Liver (tissue), 8 donors: ENCODE measurements at regions not wholly inside any gene's neighbourhood (a gene's known extent, or its start where the extent isn't known, plus 50 kb on each side); places are given as distances from the start of the nearest gene placed in this dataset.

ENCODE experiments used
- DNase-seq: peaks from one replicate; pipeline ENCODE4 v3.0.0-alpha.2; 2017; ENCODE audit warnings: low spot score
- H3K27ac ChIP-seq, 2 donors: one replicate each; pipeline ENCODE4 v1.7.0; 2013; ENCODE audit warnings: inconsistent platforms in 2 of 2, low read length in 2 of 2, control low read depth in 1 of 2, low read depth in 1 of 2, mild to moderate bottlenecking in 1 of 2
- H3K27me3 ChIP-seq, 4 donors: one replicate each; pipeline versions ENCODE4 v1.6.1 to v1.7.0; 2013; ENCODE audit warnings: low read length in 3 of 4, inconsistent platforms in 1 of 4, mild to moderate bottlenecking in 1 of 4, moderate library complexity in 1 of 4; ENCODE audit not compliant: control insufficient read depth in 4 of 4, insufficient read depth in 4 of 4
- H3K36me3 ChIP-seq, 4 donors: one replicate each; pipeline versions ENCODE4 v1.6.1 to v1.7.0; 2013; ENCODE audit warnings: low read length in 3 of 4, mild to moderate bottlenecking in 3 of 4, low read depth in 1 of 4, moderate library complexity in 1 of 4; ENCODE audit not compliant: control insufficient read depth in 4 of 4, insufficient read depth in 3 of 4
- H3K4me1 ChIP-seq, 4 donors: one replicate each; pipeline versions ENCODE4 v1.6.1 to v1.7.0; 2013; ENCODE audit warnings: low read length in 3 of 4, mild to moderate bottlenecking in 3 of 4, moderate library complexity in 1 of 4; ENCODE audit not compliant: control insufficient read depth in 4 of 4, insufficient read depth in 4 of 4
- H3K4me3 ChIP-seq, 3 donors: one replicate each; pipeline versions ENCODE4 v1.6.1 to v1.7.0; 2013; ENCODE audit warnings: low read length in 3 of 3, control low read depth in 1 of 3, low read depth in 1 of 3, mild to moderate bottlenecking in 1 of 3
- H3K9ac ChIP-seq, 2 donors: one replicate each; pipeline ENCODE4 v1.7.0; 2013; ENCODE audit warnings: low read length in 2 of 2, mild to moderate bottlenecking in 2 of 2, moderate library complexity in 2 of 2, control low read depth in 1 of 2, low read depth in 1 of 2
- H3K9me3 ChIP-seq, 4 donors: one replicate each; pipeline versions ENCODE4 v1.6.1 to v1.7.0; 2013; ENCODE audit warnings: low read length in 3 of 4; ENCODE audit not compliant: control insufficient read depth in 4 of 4
- EGR1 ChIP-seq, 2 donors: IDR thresholded peaks; 2 replicates each; pipeline ENCODE4 v1.6.1; 2016 to 2018; ENCODE audit warnings: antibody characterized with exemption in 2 of 2, low read depth in 2 of 2
- FOXA1 ChIP-seq: IDR thresholded peaks from 2 replicates; pipeline ENCODE4 v1.6.1; 2016; ENCODE audit warnings: antibody characterized with exemption
- FOXA2 ChIP-seq: IDR thresholded peaks from 2 replicates; pipeline ENCODE4 v1.6.1; 2016; ENCODE audit warnings: antibody characterized with exemption
- GABPA ChIP-seq, 2 donors: IDR thresholded peaks in 1 of 2; conservative IDR thresholded peaks in 1 of 2; 2 replicates each; pipeline ENCODE4 v1.6.1; 2016; ENCODE audit warnings: antibody characterized with exemption in 2 of 2, mild to moderate bottlenecking in 1 of 2, moderate library complexity in 1 of 2
- HNF4A ChIP-seq, 2 donors: conservative IDR thresholded peaks; 2 replicates each; pipeline ENCODE4 v1.6.1; 2016; ENCODE audit warnings: antibody characterized with exemption in 2 of 2, mild to moderate bottlenecking in 2 of 2
- HNF4G ChIP-seq: IDR thresholded peaks from 2 replicates; pipeline ENCODE4 v1.6.1; 2016; ENCODE audit warnings: antibody characterized with exemption
- JUND ChIP-seq, 2 donors: IDR thresholded peaks; 2 replicates each; pipeline ENCODE4 v1.6.1; 2016; ENCODE audit warnings: antibody characterized with exemption in 2 of 2
- MAX ChIP-seq: IDR thresholded peaks from 2 replicates; pipeline ENCODE4 v1.6.1; 2016; ENCODE audit warnings: antibody characterized with exemption
- NR2F2 ChIP-seq: IDR thresholded peaks from 2 replicates; pipeline ENCODE4 v1.6.1; 2016; ENCODE audit warnings: antibody characterized with exemption
- RAD21 ChIP-seq, 2 donors: IDR thresholded peaks; 2 replicates each; pipeline ENCODE4 v1.6.1; 2016; ENCODE audit warnings: antibody characterized with exemption in 2 of 2, mild to moderate bottlenecking in 2 of 2
- RXRA ChIP-seq, 2 donors: IDR thresholded peaks; 2 replicates each; pipeline ENCODE4 v1.6.1; 2017 to 2018; ENCODE audit warnings: antibody characterized with exemption in 2 of 2, mild to moderate bottlenecking in 1 of 2
- SP1 ChIP-seq: IDR thresholded peaks from 2 replicates; pipeline ENCODE4 v1.6.1; 2018; ENCODE audit warnings: antibody characterized with exemption, mild to moderate bottlenecking
- TAF1 ChIP-seq: conservative IDR thresholded peaks from 2 replicates; pipeline ENCODE4 v1.6.1; 2016; ENCODE audit warnings: antibody characterized with exemption, mild to moderate bottlenecking
- YY1 ChIP-seq: IDR thresholded peaks from 2 replicates; pipeline ENCODE4 v1.6.1; 2016; ENCODE audit warnings: antibody characterized with exemption, mild to moderate bottlenecking
- ZBTB33 ChIP-seq: IDR thresholded peaks from 2 replicates; pipeline ENCODE4 v1.6.1; 2016; ENCODE audit warnings: antibody characterized with exemption
- WGBS: extraction: QIAGEN DNeasy Blood & Tissue Kit; methylation state at CpG from one replicate; pipeline ENCODE4 v1.1.7; 2013; 5-methylcytosine and 5-hydroxymethylcytosine counted together
- TF ChIP-seq, protein P1 (sequence below): IDR thresholded peaks from 2 replicates; pipeline ENCODE4 v1.6.1; 2016; ENCODE audit warnings: antibody characterized with exemption, mild to moderate bottlenecking
- TF ChIP-seq, protein P2 (sequence below): IDR thresholded peaks from 2 replicates; pipeline ENCODE4 v1.6.1; 2016; ENCODE audit warnings: antibody characterized with exemption
- TF ChIP-seq, protein P3 (sequence below): fragments of 150-350 bp; IDR thresholded peaks from 2 replicates; pipeline ENCODE4 v1.5.1; 2017; ENCODE audit warnings: improper control_type of control experiment, low read depth, low read length; ENCODE audit not compliant: missing input control
- donor health status: healthy.
- donor health status: healthy.
- donor health status: healthy.
- donor health status: healthy.
- donor health status: healthy.

- 90% methylated on average over 6 of the region's 6 CpGs for WGBS
- Histone ChIP-seq H3K27ac (no peak overlapping the region), H3K27me3 (no peaks in the 10 kb centered on the region), H3K9ac (no peak overlapping the region), H3K4me1 (no peaks in the 10 kb centered on the region), H3K9me3 (no peaks in the 10 kb centered on the region), H3K36me3 (no peaks in the 10 kb centered on the region), H3K4me3 (no peak overlapping the region)
- TF ChIP-seq NR2F2 (no peak), RXRA (IDR thresholded peaks at IDR 0.05) (no peak), FOXA1 (no peak), ZBTB33 (no peak), HNF4A (conservative IDR thresholded peaks at IDR 0.05) (no peak), SP1 (no peak), RAD21 (IDR thresholded peaks at IDR 0.05) (no peak), HNF4G (no peak), JUND (IDR thresholded peaks at IDR 0.05) (no peak), MAX (no peak), FOXA2 (no peak), GABPA (IDR thresholded peaks at IDR 0.05 in 1 of 2, conservative IDR thresholded peaks at IDR 0.05 in 1 of 2) (no peak), YY1 (no peak), EGR1 (IDR thresholded peaks at IDR 0.05; ENCODE audit: low read depth in 2 of 2) (no peak), TAF1 (no peak)
- TF ChIP-seq, protein P1, sequence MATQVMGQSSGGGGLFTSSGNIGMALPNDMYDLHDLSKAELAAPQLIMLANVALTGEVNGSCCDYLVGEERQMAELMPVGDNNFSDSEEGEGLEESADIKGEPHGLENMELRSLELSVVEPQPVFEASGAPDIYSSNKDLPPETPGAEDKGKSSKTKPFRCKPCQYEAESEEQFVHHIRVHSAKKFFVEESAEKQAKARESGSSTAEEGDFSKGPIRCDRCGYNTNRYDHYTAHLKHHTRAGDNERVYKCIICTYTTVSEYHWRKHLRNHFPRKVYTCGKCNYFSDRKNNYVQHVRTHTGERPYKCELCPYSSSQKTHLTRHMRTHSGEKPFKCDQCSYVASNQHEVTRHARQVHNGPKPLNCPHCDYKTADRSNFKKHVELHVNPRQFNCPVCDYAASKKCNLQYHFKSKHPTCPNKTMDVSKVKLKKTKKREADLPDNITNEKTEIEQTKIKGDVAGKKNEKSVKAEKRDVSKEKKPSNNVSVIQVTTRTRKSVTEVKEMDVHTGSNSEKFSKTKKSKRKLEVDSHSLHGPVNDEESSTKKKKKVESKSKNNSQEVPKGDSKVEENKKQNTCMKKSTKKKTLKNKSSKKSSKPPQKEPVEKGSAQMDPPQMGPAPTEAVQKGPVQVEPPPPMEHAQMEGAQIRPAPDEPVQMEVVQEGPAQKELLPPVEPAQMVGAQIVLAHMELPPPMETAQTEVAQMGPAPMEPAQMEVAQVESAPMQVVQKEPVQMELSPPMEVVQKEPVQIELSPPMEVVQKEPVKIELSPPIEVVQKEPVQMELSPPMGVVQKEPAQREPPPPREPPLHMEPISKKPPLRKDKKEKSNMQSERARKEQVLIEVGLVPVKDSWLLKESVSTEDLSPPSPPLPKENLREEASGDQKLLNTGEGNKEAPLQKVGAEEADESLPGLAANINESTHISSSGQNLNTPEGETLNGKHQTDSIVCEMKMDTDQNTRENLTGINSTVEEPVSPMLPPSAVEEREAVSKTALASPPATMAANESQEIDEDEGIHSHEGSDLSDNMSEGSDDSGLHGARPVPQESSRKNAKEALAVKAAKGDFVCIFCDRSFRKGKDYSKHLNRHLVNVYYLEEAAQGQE: no peak
- TF ChIP-seq, protein P2, sequence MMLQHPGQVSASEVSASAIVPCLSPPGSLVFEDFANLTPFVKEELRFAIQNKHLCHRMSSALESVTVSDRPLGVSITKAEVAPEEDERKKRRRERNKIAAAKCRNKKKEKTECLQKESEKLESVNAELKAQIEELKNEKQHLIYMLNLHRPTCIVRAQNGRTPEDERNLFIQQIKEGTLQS: no peak
- TF ChIP-seq, protein P3, sequence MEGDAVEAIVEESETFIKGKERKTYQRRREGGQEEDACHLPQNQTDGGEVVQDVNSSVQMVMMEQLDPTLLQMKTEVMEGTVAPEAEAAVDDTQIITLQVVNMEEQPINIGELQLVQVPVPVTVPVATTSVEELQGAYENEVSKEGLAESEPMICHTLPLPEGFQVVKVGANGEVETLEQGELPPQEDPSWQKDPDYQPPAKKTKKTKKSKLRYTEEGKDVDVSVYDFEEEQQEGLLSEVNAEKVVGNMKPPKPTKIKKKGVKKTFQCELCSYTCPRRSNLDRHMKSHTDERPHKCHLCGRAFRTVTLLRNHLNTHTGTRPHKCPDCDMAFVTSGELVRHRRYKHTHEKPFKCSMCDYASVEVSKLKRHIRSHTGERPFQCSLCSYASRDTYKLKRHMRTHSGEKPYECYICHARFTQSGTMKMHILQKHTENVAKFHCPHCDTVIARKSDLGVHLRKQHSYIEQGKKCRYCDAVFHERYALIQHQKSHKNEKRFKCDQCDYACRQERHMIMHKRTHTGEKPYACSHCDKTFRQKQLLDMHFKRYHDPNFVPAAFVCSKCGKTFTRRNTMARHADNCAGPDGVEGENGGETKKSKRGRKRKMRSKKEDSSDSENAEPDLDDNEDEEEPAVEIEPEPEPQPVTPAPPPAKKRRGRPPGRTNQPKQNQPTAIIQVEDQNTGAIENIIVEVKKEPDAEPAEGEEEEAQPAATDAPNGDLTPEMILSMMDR: no peak
- DNase-seq: no peak
Measured at GRCh38 chr6:14647357-14647756, 529.8 kb downstream of the CD83 start.

GRCh38 chr6:14652536-14652935 is 535.0 kb downstream of the CD83 start:
- Histone ChIP-seq H3K27me3 (peaks cover 0 to 2% (median 0%) of the 10 kb centered on the region in 4 donors), H3K36me3 (no peaks in the 10 kb centered on the region), H3K9ac (no peak overlapping the region), H3K4me1 (no peaks in the 10 kb centered on the region), H3K4me3 (no peak overlapping the region), H3K9me3 (no peaks in the 10 kb centered on the region), H3K27ac (no peak overlapping the region)
- TF ChIP-seq RXRA (IDR thresholded peaks at IDR 0.05) (no peak), FOXA1 (no peak), MAX (no peak), FOXA2 (no peak), JUND (IDR thresholded peaks at IDR 0.05) (no peak), HNF4A (conservative IDR thresholded peaks at IDR 0.05) (no peak), YY1 (no peak)
- no peak for DNase-seq
